ENCODE measurements at regions not wholly inside any gene's neighbourhood (a gene's known extent, or its start where the extent isn't known, plus 50 kb on each side); places are given as distances from the start of the nearest gene placed in this dataset.

DNA sequence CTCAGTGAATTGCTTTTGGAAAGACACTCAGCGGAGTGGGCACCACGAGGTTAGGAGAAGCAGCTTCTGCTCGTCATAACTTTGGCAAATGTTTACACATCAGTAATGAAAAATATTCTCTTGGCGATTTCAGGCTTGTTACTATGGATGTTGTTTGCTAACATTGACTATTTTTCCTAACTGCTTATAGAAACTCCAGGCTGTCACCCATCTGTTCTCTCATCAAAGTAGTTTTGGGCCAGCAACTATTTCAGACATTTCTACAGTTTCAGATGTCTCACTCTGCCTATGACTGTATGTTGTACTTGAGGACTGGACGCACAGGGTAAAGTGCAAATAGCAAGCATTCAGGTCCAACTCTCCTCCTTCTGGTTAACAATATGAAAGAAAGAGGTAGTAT lies 346.7 kb downstream of the TRIML1 start:
- no peak for DNase-seq (ENCODE audit: low read depth, low spot score)
- RAD21 ChIA-PET (ENCODE audit: low non-redundant PET in 1 of 2, low total read pairs in 2 of 2, uncharacterized antibody in 2 of 2, unreplicated experiment in 2 of 2) = no interaction called here

More for the DNA sequence above, 346.7 kb downstream of the TRIML1 start:
- ChIA-PET CTCF (no interaction called here), POLR2A (no interaction called here)
- ATAC-seq = no peak
- no peak for TF ChIP-seq ZNF274 (IDR thresholded peaks at IDR 0.05; ENCODE audit: low read depth, low read length)
- TF ChIP-seq POLR2AphosphoS5 (IDR thresholded peaks at IDR 0.05; ENCODE audit: low read depth, low read length) = no peak
- no peak for TF ChIP-seq YY1 (IDR thresholded peaks at IDR 0.05; ENCODE audit: extremely low read depth, insufficient replicate concordance, low read depth, low read length)
- no peak for TF ChIP-seq CBX3 (IDR thresholded peaks at IDR 0.05; ENCODE audit: low read depth)
- no peak for TF ChIP-seq ATF3 (IDR thresholded peaks at IDR 0.05)
- no peak for TF ChIP-seq TCF7L2 (IDR thresholded peaks at IDR 0.05; ENCODE audit: borderline replicate concordance, extremely low read depth, insufficient read depth, insufficient read length)
- TF ChIP-seq, protein P1, sequence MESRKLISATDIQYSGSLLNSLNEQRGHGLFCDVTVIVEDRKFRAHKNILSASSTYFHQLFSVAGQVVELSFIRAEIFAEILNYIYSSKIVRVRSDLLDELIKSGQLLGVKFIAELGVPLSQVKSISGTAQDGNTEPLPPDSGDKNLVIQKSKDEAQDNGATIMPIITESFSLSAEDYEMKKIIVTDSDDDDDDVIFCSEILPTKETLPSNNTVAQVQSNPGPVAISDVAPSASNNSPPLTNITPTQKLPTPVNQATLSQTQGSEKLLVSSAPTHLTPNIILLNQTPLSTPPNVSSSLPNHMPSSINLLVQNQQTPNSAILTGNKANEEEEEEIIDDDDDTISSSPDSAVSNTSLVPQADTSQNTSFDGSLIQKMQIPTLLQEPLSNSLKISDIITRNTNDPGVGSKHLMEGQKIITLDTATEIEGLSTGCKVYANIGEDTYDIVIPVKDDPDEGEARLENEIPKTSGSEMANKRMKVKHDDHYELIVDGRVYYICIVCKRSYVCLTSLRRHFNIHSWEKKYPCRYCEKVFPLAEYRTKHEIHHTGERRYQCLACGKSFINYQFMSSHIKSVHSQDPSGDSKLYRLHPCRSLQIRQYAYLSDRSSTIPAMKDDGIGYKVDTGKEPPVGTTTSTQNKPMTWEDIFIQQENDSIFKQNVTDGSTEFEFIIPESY (IDR thresholded peaks at IDR 0.05; ENCODE audit: extremely low read depth, insufficient replicate concordance, low read length) = no peak
- TF ChIP-seq SP1 (IDR thresholded peaks at IDR 0.05; ENCODE audit: low read depth) = no peak
- no peak for TF ChIP-seq EGR1 (IDR thresholded peaks at IDR 0.05; ENCODE audit: low read depth)
- no peak for TF ChIP-seq SRF (IDR thresholded peaks at IDR 0.05; ENCODE audit: low read depth)
- TF ChIP-seq EZH2 (IDR thresholded peaks at IDR 0.05) = no peak
- TF ChIP-seq EZH2phosphoT487 (IDR thresholded peaks at IDR 0.05; ENCODE audit: borderline replicate concordance) = no peak
- TF ChIP-seq, protein P2, sequence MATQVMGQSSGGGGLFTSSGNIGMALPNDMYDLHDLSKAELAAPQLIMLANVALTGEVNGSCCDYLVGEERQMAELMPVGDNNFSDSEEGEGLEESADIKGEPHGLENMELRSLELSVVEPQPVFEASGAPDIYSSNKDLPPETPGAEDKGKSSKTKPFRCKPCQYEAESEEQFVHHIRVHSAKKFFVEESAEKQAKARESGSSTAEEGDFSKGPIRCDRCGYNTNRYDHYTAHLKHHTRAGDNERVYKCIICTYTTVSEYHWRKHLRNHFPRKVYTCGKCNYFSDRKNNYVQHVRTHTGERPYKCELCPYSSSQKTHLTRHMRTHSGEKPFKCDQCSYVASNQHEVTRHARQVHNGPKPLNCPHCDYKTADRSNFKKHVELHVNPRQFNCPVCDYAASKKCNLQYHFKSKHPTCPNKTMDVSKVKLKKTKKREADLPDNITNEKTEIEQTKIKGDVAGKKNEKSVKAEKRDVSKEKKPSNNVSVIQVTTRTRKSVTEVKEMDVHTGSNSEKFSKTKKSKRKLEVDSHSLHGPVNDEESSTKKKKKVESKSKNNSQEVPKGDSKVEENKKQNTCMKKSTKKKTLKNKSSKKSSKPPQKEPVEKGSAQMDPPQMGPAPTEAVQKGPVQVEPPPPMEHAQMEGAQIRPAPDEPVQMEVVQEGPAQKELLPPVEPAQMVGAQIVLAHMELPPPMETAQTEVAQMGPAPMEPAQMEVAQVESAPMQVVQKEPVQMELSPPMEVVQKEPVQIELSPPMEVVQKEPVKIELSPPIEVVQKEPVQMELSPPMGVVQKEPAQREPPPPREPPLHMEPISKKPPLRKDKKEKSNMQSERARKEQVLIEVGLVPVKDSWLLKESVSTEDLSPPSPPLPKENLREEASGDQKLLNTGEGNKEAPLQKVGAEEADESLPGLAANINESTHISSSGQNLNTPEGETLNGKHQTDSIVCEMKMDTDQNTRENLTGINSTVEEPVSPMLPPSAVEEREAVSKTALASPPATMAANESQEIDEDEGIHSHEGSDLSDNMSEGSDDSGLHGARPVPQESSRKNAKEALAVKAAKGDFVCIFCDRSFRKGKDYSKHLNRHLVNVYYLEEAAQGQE (IDR thresholded peaks at IDR 0.05; ENCODE audit: low read depth) = no peak
- no peak for TF ChIP-seq POLR2A (IDR thresholded peaks at IDR 0.05; ENCODE audit: borderline replicate concordance, extremely low read depth, insufficient read depth, insufficient read length)
- H3K9me2 ChIP-seq (ENCODE audit: insufficient read depth) = no peaks in the 10 kb centered on the region
- no peaks in the 10 kb centered on the region for H3K79me2 ChIP-seq (ENCODE audit: insufficient read depth, low read length)
- H4K20me1 ChIP-seq (ENCODE audit: insufficient read depth) = no peaks in the 10 kb centered on the region
- H3K9me3 ChIP-seq (ENCODE audit: control insufficient read depth in 1 of 2, insufficient read depth in 1 of 2, low read depth in 1 of 2, low read length in 2 of 2) = no peaks in the 10 kb centered on the region
- H3K4me3 ChIP-seq (replicated peaks in 1 of 2; ENCODE audit: low read depth in 1 of 2, low read length in 2 of 2) = no peak overlapping the region
- no peak overlapping the region for H3K27ac ChIP-seq (ENCODE audit: low read depth, low read length)
- H3K36me3 ChIP-seq (ENCODE audit: control insufficient read depth in 1 of 2, insufficient read depth in 2 of 2, low read length in 2 of 2) = no peaks in the 10 kb centered on the region
- H3K9ac ChIP-seq (ENCODE audit: low read length) = no peak overlapping the region
- intact Hi-C loops (cut with micrococcal nuclease) = no loop called here
- H3K4me2 ChIP-seq (ENCODE audit: low read length) = no peak overlapping the region
- no peak overlapping the region for H2AFZ ChIP-seq (ENCODE audit: low read depth, low read length, poor library complexity, severe bottlenecking)
- H3K4me1 ChIP-seq (ENCODE audit: control insufficient read depth in 1 of 2, insufficient read depth in 2 of 2, low read length in 2 of 2) = no peaks in the 10 kb centered on the region
- no TSS peak for BruUV-seq (replicated peaks)
- H3K27me3 ChIP-seq (ENCODE audit: insufficient read depth, low read length) = no peaks in the 10 kb centered on the region
